Left cardiac atrium (tissue), 4 donors: ENCODE measurements at regions not wholly inside any gene's neighbourhood (a gene's known extent, or its start where the extent isn't known, plus 50 kb on each side); places are given as distances from the start of the nearest gene placed in this dataset.
A peak's percentile ranks its signal among the peaks of the same experiment; 100 is the strongest.

Experiments
- ATAC-seq, 2 donors: fragments of 200-7000 bp; cut with Tn5 transposase; one replicate each; pipeline ENCODE4 v1.9.1; 2020; ENCODE audit warnings: mild to moderate bottlenecking in 2 of 2, moderate library complexity in 2 of 2
- DNase-seq: peaks from one replicate; pipeline ENCODE4 v3.0.0-alpha.2; 2020
- intact Hi-C, 2 donors: fragments of 100-400 bp; cut with DNase I; formaldehyde crosslinking; loops; one replicate each; pipeline versions ENCODE4 v1.14.1 to v1.15.1; 2022 to 2023
- donor health status: DM: no; HTN: yes; CAD: no.
- donor health status: DM: no; HTN: yes; CAD: no; lungs with severe emphysema.
- donor health status: DM: yes; HTN: yes; CAD: no.
- donor health status: Dilated cardiomyopathy.

- no peak for DNase-seq
- intact Hi-C loops: no loop called here
- no peak for ATAC-seq
Measured at GRCh38 chr6:170232186-170233002, 58.5 kb downstream of the DLL1 start.

- DNase-seq: no peak
- ATAC-seq: no peak
- intact Hi-C loops: no loop called here
Measured at GRCh38 chr6:170231293-170232185, 59.3 kb downstream of the DLL1 start.

DNA sequence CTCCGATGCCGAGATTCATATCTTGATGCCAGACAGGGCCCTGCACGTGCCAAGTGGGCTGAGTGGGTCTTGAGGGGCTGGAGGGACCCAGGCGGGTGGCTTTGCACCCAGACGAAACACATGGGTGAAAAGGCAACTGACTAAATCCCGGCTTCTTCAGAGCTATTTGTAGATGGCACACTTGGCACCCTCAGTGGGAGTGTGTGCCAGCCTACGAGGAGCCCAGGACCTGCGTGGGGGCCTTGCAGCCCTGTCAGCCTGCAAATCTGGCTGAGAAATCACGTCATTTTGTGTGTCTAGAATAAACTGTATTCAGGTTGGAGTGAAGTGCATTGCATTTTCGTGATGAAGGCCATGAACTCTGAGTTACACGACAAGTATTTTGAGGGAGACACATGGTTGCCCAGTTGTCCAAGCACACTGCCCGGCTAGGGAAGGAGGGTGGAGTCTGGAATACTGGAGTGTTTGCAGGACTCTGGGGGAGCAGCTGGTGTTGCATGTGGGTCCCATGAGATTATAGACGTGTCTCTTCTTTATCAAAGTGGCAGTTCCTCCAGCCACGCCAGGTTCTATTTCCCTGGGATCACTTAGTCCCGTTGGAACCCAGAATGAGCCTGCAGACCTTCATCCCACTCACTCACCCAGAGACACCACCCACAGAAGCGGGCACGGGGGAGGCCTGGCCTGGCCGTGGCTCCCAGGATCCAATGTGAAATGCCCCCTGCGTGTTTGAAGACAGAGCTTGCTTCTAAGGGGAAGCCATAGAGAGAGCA lies 60.2 kb downstream of the DLL1 start:
- no peak for DNase-seq
- peak; percentile 67 to 76 for ATAC-seq
- intact Hi-C loops: no loop called here

DNA sequence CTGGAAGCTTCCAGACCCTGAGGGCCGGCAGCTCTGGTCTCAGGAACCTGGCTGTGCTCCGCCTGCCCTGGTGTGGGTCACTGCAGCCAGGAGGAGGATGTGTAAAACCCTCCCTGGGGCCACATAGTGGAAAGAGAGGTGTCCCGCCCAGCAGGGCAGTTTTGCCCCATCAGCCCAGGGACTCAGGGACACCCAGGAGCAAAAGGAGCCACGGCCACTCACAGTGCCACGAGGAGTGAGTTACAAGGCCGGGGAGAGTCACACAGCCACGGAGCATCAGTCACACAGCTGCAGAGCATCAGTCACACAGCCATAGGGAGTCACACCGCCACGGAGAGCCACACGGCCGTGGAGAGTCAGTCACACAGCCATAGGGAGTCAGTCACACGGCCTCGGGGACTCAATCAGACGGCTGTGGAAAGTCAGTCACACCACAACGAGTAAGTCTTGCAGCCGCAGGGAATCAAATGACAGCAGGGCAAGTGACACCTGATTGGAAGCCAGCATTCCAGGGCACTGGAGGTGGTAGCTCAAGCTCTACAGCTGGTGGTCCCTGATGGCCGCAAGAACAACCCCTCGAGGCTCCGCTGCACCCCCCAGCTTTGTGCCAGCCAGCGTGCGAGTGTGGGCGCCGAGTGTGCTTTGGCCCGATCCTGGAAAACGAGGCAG lies 60.9 kb downstream of the DLL1 start:
- intact Hi-C loops: no loop called here
- DNase-seq: no peak
- peak; percentile 37 to 46 for ATAC-seq

DNA sequence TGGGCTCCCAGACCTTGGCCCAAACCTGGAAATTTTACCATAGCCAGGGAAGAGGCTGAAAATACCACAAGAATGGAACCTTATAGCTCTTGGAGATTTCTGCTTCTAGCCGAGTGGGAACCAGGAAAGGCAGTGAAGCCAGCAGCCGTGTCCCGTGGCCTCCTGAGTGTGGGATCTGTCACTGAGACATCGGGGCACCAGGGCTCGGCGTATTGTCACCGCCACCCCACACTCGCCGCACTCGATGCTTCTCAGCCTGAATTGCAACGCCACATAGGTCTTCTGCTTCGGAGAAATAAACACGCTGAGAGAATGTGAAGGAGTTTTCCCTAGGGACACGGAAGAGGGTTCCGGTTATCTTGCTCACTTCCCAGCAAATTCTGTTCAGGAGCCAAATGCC lies 61.5 kb downstream of the DLL1 start:
- ATAC-seq (no peak), DNase-seq (no peak)
- intact Hi-C loops: no loop called here

DNA sequence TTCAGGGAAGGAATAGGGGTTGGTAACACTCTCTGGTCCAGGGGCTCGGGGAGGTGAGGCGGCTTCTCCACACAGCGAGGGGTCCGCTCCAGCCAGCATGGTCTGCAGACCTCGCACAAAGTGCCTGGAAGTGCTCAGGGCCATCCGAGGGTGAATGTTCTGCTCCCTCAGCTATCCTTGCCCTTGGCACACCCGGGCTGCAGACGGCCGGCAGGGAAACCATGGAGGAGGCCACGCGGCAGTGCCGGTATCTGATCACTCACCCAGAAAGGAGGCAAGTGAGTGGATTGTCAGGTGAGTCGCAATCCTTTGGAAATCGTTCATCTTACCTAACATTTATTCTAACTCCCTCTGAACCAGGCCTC lies 62.0 kb downstream of the DLL1 start:
- DNase-seq (no peak), ATAC-seq (no peak)
- intact Hi-C loops: no loop called here

GRCh38 chr6:170227996-170228945 lies 62.6 kb downstream of the DLL1 start:
- no peak for ATAC-seq
- intact Hi-C loops: no loop called here
- no peak for DNase-seq

- ATAC-seq (no peak), DNase-seq (no peak)
- intact Hi-C loops: no loop called here
Measured at GRCh38 chr6:170227521-170227983, 63.3 kb downstream of the DLL1 start.

GRCh38 chr6:170226647-170227046 lies 64.2 kb downstream of the DLL1 start:
- ATAC-seq (no peak), DNase-seq (no peak)
- intact Hi-C loops: no loop called here

GRCh38 chr6:170225852-170226417 lies 64.9 kb downstream of the DLL1 start:
- no peak for DNase-seq
- intact Hi-C loops: no loop called here
- peak; percentile 7 to 42 for ATAC-seq

DNA sequence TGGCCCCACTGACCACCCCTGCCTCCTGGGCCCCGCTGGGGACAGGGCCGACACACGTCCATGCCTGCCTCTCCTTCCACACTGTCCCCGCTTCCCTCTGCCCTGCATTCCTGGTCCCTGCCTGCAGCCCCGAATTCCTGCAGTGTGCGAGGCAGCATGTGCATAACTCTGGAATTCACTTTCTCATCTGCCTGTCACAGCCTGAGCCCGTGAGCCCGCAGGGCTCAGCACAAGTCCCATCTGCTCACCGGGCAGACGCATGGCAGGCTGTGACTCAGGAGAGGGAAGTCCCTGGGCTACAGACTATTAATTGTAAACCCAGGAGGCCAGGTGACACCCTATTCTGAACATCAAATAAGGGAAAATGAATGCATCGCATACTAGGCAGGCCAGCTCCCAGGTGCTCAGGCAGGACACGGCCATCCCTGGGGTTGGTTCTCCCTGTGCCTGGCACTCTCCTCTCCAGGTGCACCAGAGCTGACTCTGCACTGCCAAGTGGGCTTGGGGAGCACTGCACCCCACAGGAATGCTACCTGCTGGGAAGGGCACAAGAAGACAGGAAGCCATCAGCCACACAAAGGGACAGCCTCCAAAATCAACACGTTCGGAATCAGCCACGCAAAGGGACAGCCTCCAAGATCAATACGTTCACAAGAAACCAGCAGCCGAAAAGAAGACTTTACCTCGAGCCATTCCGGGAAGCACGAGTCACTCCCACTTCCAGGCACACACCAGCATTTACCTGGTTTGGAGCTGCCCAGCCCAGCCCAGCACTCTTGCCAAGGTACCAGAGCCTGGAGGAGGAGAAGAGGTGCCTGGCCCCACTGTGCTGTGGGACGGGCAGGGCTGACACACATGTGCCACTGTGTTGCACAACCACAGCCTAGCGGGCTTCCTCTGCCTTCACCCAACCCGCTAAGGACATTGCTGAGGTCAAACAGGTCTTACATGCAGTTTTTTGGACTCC lies 65.9 kb downstream of the DLL1 start:
- intact Hi-C loops: no loop called here
- ATAC-seq: no peak
- no peak for DNase-seq

DNA sequence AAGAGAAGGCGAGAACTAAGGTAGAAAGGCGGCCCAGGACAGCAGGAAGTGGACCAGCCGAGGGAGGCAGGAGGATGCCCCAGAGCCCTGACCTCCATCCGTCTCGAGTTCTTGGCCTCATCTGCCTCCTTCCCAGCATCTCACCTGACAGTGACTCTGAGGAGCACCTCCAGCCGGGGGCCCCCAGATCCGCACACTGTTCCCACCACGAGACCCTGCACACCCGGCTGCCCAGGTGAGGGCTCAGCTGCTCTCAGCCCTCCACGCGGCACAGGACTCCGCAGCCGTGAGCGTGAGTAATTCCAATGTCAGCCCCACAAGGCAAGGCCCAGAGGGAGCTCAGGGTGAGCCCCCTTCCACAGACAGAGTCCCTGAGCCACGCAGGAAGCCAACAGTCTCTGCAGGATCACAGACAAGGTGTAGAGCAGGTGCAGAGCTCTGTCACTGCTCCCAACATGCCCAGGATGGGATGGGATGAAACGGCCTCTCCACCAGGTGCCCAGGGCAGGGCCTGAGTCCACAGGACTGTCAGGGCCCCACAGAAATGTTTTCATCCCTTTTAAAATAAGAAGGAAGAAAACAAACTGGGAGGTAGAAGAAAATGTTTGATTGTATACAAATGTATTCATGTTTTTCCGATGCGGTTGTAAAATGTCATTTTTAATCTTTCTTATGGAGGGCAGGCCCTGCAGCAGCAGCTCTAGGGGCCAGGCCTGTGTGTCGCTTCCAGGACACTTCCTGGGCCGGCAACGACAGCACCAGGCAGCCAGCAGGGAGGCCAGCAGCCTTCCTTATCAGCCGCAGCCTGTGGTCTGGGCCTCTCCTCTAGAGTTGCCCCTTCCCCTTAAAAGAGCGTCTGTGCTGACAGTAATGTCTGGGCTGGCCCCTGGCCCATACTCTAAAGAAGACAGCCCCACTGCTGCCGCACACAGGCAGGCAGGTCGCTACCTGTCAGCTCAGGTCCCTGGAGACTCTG lies 66.9 kb downstream of the DLL1 start:
- intact Hi-C loops: no loop called here
- DNase-seq (no peak), ATAC-seq (no peak)

GRCh38 chr6:170222498-170223471 lies 68.1 kb downstream of the DLL1 start:
- intact Hi-C loops: no loop called here
- no peak for DNase-seq
- peak in 1 of 2 donors; percentile 27 for ATAC-seq

GRCh38 chr6:170221753-170222400 lies 69.0 kb downstream of the DLL1 start:
- DNase-seq: no peak
- intact Hi-C loops: no loop called here
- no peak for ATAC-seq
